Activated CD8-positive, alpha-beta T cell treated with anti-CD3 and anti-CD28 coated beads, Interleukin-2, amount 10 ng/mL, durations not matched to agents 7 days and 5 days (primary cell): ENCODE measurements at regions not wholly inside any gene's neighbourhood (a gene's known extent, or its start where the extent isn't known, plus 50 kb on each side); places are given as distances from the start of the nearest gene placed in this dataset.

Experiments
- ATAC-seq: fragments of 150-1000 bp; cut with Tn5 transposase; one replicate; pipeline ENCODE4 v1.10.0; 2021; ENCODE audit warnings: moderate library complexity
- CTCF ChIA-PET: fragments of 350-600 bp; sonication (Branson Sonifier 250); formaldehyde crosslinking; loops from one replicate; lab custom pipeline; 2021; ENCODE audit warnings: antibody characterized with exemption; lab: Charles Lee
- POLR2A ChIA-PET: fragments of 350-600 bp; sonication (Branson Sonifier 250); formaldehyde crosslinking; loops from one replicate; lab custom pipeline; 2021; ENCODE audit warnings: antibody characterized with exemption; lab: Charles Lee
- DNase-seq: peaks from one replicate; pipeline ENCODE4 v3.0.0-alpha.2; 2020
- H3K27ac Mint-ChIP-seq: one replicate; pipeline ENCODE4 v1.8.0; 2021; ENCODE audit warnings: mild to moderate bottlenecking, mixed read lengths
- H3K27me3 Mint-ChIP-seq: one replicate; pipeline ENCODE4 v1.8.0; 2021; ENCODE audit warnings: low read depth, mixed read lengths
- H3K36me3 Mint-ChIP-seq: one replicate; pipeline ENCODE4 v1.8.0; 2021; ENCODE audit warnings: low read depth, mixed read lengths
- H3K4me1 Mint-ChIP-seq: one replicate; pipeline ENCODE4 v1.8.0; 2021; ENCODE audit warnings: low read depth, mixed read lengths
- H3K4me3 Mint-ChIP-seq: one replicate; pipeline ENCODE4 v1.8.0; 2021; ENCODE audit warnings: mild to moderate bottlenecking, mixed read lengths
- H3K9me3 Mint-ChIP-seq: one replicate; pipeline ENCODE4 v1.8.0; 2022; ENCODE audit warnings: mixed read lengths; ENCODE audit not compliant: insufficient read depth

DNA sequence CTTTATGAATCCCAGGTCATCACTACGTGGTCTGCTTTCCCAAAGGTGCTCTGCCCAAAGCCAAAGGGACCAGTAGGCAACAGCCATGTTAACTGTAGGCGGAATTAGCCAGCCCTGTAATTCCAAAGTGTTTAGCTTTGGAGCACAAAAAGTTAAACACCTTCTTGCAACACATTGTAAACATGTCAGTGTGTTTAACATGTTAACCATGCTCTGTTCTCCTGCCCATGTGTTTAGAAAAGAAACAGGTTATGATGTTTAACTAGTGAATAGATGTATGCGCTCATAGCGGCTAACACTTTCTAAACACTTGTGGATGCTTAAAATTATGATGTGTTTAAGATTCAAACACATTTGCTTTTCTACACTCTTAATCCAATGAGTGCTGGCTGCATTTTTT, 292.4 kb downstream of the SRBD1 start:
- no peaks in the 10 kb centered on the region for H3K27me3 Mint-ChIP-seq
- no peak overlapping the region for H3K27ac Mint-ChIP-seq
- ATAC-seq (no peak), DNase-seq (no peak)
- H3K4me3 Mint-ChIP-seq: no peak overlapping the region
- H3K4me1 Mint-ChIP-seq: no peaks in the 10 kb centered on the region
- H3K36me3 Mint-ChIP-seq: no peaks in the 10 kb centered on the region
- CTCF ChIA-PET: no interaction called here
- H3K9me3 Mint-ChIP-seq: no peaks in the 10 kb centered on the region
- POLR2A ChIA-PET: no interaction called here

DNA sequence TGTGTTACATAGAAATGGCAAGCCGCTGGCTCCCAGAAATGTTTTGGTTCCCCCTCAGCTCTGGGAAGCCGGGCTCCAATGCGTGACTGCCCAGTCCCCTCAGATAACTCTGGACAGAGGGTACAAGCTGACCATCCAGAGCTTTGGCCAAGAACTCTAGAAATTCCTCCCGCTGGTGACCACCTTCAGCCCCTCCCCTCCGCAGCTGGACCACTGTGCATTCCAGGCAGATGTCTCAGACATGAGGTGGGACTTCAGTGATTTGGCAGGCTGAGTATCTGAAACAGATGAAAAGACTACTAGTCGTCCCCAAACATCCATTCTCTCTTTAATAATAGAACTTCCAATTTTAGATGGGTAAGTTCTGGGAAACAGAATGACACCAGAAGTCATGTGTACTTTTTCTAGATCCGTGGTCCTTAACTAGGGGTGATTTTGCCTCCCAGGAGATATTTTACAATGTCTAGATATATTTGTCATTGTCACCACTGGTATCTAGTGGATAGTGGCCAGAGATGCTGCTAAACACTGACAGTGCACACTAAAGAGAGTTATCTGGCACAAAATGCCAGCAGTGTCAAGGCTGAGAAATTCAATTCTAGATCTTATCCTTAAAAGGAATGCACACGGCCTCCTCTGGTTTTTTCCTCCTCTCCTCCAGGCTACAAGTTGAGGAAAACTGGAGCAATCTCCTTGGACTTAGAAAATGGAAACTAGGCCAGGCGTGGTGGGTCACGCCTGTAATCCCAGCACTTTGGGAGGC, 294.3 kb downstream of the SRBD1 start:
- DNase-seq: no peak
- no peak for ATAC-seq
- no peaks in the 10 kb centered on the region for H3K4me1 Mint-ChIP-seq
- ChIA-PET POLR2A (no interaction called here), CTCF (no interaction called here)
- H3K9me3 Mint-ChIP-seq: no peaks in the 10 kb centered on the region
- no peaks in the 10 kb centered on the region for H3K36me3 Mint-ChIP-seq
- no peaks in the 10 kb centered on the region for H3K27me3 Mint-ChIP-seq
- H3K27ac Mint-ChIP-seq: no peak overlapping the region
- H3K4me3 Mint-ChIP-seq: no peak overlapping the region

DNA sequence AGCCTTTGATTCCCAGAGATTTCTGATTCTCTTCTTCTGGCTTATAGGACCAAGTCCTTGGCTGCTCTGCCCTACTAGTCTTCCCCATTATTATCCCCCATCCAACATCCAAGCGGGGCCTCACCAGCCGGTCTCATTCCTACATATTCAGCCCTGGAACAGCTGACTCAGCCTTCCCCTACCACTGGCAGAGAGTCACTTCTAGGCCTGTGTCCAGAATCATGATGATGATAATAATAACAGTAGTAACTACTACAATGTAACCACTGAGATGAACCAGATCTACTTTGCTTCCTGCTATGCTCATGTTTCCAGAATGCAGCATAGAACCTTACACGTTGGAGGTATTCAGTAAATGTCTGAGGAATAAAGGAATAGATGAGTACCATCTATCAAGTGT, 295.2 kb downstream of the SRBD1 start:
- Mint-ChIP-seq H3K4me1 (no peaks in the 10 kb centered on the region), H3K4me3 (no peak overlapping the region), H3K9me3 (no peaks in the 10 kb centered on the region), H3K36me3 (no peaks in the 10 kb centered on the region), H3K27me3 (no peaks in the 10 kb centered on the region), H3K27ac (no peak overlapping the region)
- ChIA-PET CTCF (no interaction called here), POLR2A (no interaction called here)
- DNase-seq: no peak
- ATAC-seq: no peak

DNA sequence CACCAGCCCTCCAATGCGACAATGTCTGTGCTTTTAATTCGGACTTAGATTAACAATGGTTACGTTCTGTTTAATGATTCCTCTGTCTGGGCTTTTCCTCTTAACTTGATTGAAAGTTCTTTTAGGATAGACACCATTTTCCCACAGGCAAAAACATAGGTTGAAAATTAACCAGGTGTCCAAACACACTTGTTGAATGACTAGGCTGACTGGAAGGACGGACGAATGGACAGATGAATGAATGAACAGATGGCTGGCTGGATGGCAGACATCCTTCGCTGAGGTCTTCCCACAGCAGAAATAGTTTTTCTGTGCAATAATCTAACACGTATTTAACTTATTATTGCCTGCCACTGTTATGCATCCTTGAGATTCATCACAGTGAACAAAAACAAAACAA, 298.8 kb downstream of the SRBD1 start:
- Mint-ChIP-seq H3K9me3 (no peaks in the 10 kb centered on the region), H3K27me3 (no peaks in the 10 kb centered on the region), H3K27ac (no peak overlapping the region), H3K36me3 (no peaks in the 10 kb centered on the region), H3K4me1 (no peaks in the 10 kb centered on the region), H3K4me3 (no peak overlapping the region)
- DNase-seq (no peak), ATAC-seq (no peak)
- ChIA-PET CTCF (no interaction called here), POLR2A (no interaction called here)

- ATAC-seq: no peak
- H3K4me1 Mint-ChIP-seq: no peaks in the 10 kb centered on the region
- ChIA-PET CTCF (no interaction called here), POLR2A (no interaction called here)
- no peak for DNase-seq
- no peak overlapping the region for H3K27ac Mint-ChIP-seq
- no peaks in the 10 kb centered on the region for H3K27me3 Mint-ChIP-seq
- no peaks in the 10 kb centered on the region for H3K36me3 Mint-ChIP-seq
- no peak overlapping the region for H3K4me3 Mint-ChIP-seq
- no peaks in the 10 kb centered on the region for H3K9me3 Mint-ChIP-seq
Observed at GRCh38 chr2:45311559-45311958, 299.5 kb downstream of the SRBD1 start.

DNA sequence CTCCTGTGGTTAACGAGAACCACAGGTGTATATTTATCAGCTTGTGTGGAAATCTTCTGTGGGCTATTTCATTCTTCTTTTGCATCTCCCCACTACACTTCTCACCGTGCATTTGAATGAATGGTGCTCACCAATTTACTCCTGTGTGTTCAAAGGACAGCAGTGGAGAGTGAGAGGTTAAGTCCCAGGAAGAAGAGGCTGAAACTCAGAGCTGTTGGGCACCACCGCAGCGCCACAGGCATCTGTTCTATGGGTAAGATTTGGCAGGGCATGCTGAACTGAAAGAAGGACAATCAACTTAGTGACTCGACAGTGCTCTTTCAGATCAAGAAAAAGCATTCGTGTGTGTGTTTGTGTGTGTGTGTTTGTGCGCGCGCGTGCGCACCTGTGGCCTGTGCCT, 297.9 kb upstream of the SIX2 start:
- no peaks in the 10 kb centered on the region for H3K9me3 Mint-ChIP-seq
- H3K4me1 Mint-ChIP-seq: no peaks in the 10 kb centered on the region
- ChIA-PET CTCF (no interaction called here), POLR2A (no interaction called here)
- H3K27me3 Mint-ChIP-seq: peaks cover 2% of the 10 kb centered on the region
- no peak overlapping the region for H3K27ac Mint-ChIP-seq
- DNase-seq (no peak), ATAC-seq (no peak)
- no peak overlapping the region for H3K4me3 Mint-ChIP-seq
- no peaks in the 10 kb centered on the region for H3K36me3 Mint-ChIP-seq

- Mint-ChIP-seq H3K27me3 (peaks cover 5% of the 10 kb centered on the region), H3K4me1 (no peaks in the 10 kb centered on the region), H3K4me3 (no peak overlapping the region), H3K9me3 (no peaks in the 10 kb centered on the region), H3K27ac (no peak overlapping the region), H3K36me3 (no peaks in the 10 kb centered on the region)
- POLR2A ChIA-PET: no interaction called here
- ATAC-seq (no peak), DNase-seq (no peak)
- CTCF ChIA-PET: interaction anchor here (0.9 kb wide), 1 partner anchor 16 kb away, joined by 3 read pairs; no protein-coding TSS in a partner anchor
Observed at GRCh38 chr2:45305599-45305998, 296.3 kb upstream of the SIX2 start.

- POLR2A ChIA-PET: no interaction called here
Observed at GRCh38 chr2:45303417-45304202, 294.4 kb upstream of the SIX2 start.

GRCh38 chr2:45301307-45302277, 292.3 kb upstream of the SIX2 start:
- ChIA-PET CTCF (interaction anchor here (0.6 kb wide), 1 partner anchor 320 kb away, joined by 3 read pairs; no protein-coding TSS in a partner anchor), POLR2A (no interaction called here)
- no peak overlapping the region for H3K27ac Mint-ChIP-seq
- H3K36me3 Mint-ChIP-seq: no peaks in the 10 kb centered on the region
- H3K27me3 Mint-ChIP-seq: peaks cover 5% of the 10 kb centered on the region
- H3K9me3 Mint-ChIP-seq: no peaks in the 10 kb centered on the region
- no peak for ATAC-seq
- no peak for DNase-seq
- no peaks in the 10 kb centered on the region for H3K4me1 Mint-ChIP-seq
- no peak overlapping the region for H3K4me3 Mint-ChIP-seq

More at GRCh38 chr2:45303417-45304202, 294.4 kb upstream of the SIX2 start:
- no peaks in the 10 kb centered on the region for H3K4me1 Mint-ChIP-seq
- no peak overlapping the region for H3K4me3 Mint-ChIP-seq
- peaks cover 5% of the 10 kb centered on the region for H3K27me3 Mint-ChIP-seq
- DNase-seq: no peak
- ATAC-seq: no peak
- H3K27ac Mint-ChIP-seq: no peak overlapping the region
- H3K9me3 Mint-ChIP-seq: no peaks in the 10 kb centered on the region
- CTCF ChIA-PET: no interaction called here
- H3K36me3 Mint-ChIP-seq: no peaks in the 10 kb centered on the region

- Mint-ChIP-seq H3K9me3 (no peaks in the 10 kb centered on the region), H3K4me3 (no peak overlapping the region), H3K27me3 (peaks cover 5% of the 10 kb centered on the region), H3K4me1 (no peaks in the 10 kb centered on the region), H3K27ac (no peak overlapping the region), H3K36me3 (no peaks in the 10 kb centered on the region)
- ChIA-PET POLR2A (no interaction called here), CTCF (no interaction called here)
- DNase-seq (no peak), ATAC-seq (no peak)
Observed at GRCh38 chr2:45300026-45300750, 290.9 kb upstream of the SIX2 start.

DNA sequence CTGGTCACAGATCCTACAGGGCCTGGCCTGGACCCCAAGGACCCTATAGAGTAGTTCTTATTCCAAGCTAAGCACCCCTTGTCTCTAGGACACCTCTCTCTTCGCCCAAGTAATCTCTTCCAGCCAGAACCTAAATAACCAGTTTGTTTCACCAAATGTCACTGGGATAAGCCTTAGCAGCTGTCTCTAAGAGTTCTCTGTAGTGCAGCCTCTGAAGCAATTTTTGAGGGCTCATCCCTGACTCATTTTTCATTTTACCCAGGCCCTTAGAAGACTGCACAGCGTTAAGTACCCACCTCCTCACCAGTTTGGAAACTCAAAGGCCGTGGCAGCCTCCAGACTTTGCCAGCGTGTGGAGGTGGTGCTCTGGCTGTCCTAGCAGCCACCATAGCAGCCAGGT, 290.1 kb upstream of the SIX2 start:
- Mint-ChIP-seq H3K9me3 (no peaks in the 10 kb centered on the region), H3K4me3 (no peak overlapping the region)
- POLR2A ChIA-PET: no interaction called here

More for the DNA sequence above, 290.1 kb upstream of the SIX2 start:
- Mint-ChIP-seq H3K27ac (no peak overlapping the region), H3K36me3 (no peaks in the 10 kb centered on the region), H3K4me1 (no peaks in the 10 kb centered on the region), H3K27me3 (peaks cover 9% of the 10 kb centered on the region)
- ATAC-seq: no peak
- CTCF ChIA-PET: no interaction called here
- DNase-seq: no peak
